Adrenal gland (tissue), 5 donors: ENCODE measurements at regions not wholly inside any gene's neighbourhood (a gene's known extent, or its start where the extent isn't known, plus 50 kb on each side); places are given as distances from the start of the nearest gene placed in this dataset.
"Not testable (repeated sequence)": the region's sequence is repeated elsewhere in the genome, so short reads cannot be mapped to it uniquely, and the experiment has no call there.

Experiments
- POLR2A ChIP-seq, 2 donors: fragments of 450-650 bp; IDR thresholded peaks; one replicate each; pipeline ENCODE4 v1.6.1; 2017; ENCODE audit warnings: antibody characterized with exemption in 2 of 2, mild to moderate bottlenecking in 2 of 2, moderate library complexity in 1 of 2
- TF ChIP-seq, protein P1 (sequence below), 6 experiments: fragments of 450-650 bp in 4 of 6; fragments of 200-600 bp in 2 of 6; sonication (generic) in 1 of 6; IDR thresholded peaks; 1 replicate in 5 of 6; 2 replicates in 1 of 6; pipeline versions ENCODE4 v1.5.1 to v1.8.0; 2016 to 2021; ENCODE audit warnings: antibody characterized with exemption in 6 of 6, mild to moderate bottlenecking in 2 of 6, moderate library complexity in 1 of 6
- donor health status: DM: no; HTN: no; CAD: no.

DNA sequence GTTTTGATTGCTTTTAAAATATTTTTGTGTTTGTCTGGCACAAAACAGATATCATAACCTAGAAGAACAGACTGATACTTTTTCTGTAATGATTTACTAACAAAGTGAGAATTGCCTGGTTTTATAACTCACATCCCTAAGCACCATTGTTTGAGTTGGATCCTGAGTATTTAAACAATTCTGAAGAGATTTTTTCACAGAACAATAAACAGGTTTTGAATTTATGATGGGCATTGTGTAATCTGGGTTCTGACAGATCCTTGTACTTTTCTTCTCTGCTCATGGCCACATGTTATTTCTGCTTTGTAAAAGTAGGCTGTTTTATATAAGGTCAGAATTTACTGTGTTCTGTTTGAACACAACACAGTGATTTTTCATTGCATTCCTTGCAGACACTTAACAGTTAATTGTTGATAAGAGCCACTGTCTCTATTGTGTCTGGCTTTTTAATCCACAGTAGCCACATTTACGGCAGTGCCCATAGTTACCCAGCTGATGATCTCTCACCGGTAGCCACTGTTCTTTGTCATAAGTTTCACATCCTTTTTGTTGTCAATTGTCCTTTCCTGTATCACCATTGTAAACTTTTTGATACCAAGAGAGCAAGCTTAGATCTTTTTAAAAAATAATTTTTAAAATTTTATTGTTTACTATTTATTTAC, 1548.1 kb downstream of the KHDRBS2 start:
- TF ChIP-seq, protein P1, sequence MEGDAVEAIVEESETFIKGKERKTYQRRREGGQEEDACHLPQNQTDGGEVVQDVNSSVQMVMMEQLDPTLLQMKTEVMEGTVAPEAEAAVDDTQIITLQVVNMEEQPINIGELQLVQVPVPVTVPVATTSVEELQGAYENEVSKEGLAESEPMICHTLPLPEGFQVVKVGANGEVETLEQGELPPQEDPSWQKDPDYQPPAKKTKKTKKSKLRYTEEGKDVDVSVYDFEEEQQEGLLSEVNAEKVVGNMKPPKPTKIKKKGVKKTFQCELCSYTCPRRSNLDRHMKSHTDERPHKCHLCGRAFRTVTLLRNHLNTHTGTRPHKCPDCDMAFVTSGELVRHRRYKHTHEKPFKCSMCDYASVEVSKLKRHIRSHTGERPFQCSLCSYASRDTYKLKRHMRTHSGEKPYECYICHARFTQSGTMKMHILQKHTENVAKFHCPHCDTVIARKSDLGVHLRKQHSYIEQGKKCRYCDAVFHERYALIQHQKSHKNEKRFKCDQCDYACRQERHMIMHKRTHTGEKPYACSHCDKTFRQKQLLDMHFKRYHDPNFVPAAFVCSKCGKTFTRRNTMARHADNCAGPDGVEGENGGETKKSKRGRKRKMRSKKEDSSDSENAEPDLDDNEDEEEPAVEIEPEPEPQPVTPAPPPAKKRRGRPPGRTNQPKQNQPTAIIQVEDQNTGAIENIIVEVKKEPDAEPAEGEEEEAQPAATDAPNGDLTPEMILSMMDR (IDR thresholded peaks at IDR 0.05) = not testable (repeated sequence)
- not testable (repeated sequence) for TF ChIP-seq POLR2A (IDR thresholded peaks at IDR 0.05)
